Neural cell (in vitro differentiated cells): ENCODE measurements at regions not wholly inside any gene's neighbourhood (a gene's known extent, or its start where the extent isn't known, plus 50 kb on each side); places are given as distances from the start of the nearest gene placed in this dataset.

Source experiments
- H2AFZ ChIP-seq: fragments of 200-600, 300-800 bp; sonication (generic), shearing (Covaris generic); 2 replicates; pipeline ENCODE4 v1.6.0; 2014; ENCODE audit warnings: low read depth, mild to moderate bottlenecking, antibody characterized with exemption, low read length, moderate library complexity
- H3F3A ChIP-seq: fragments of 200-600 bp; shearing (Covaris generic); 2 replicates; pipeline ENCODE4 v1.6.1; 2016; ENCODE audit warnings: mild to moderate bottlenecking, moderate library complexity, mixed read lengths, antibody characterized with exemption, low read length; ENCODE audit not compliant: insufficient read depth, poor library complexity, severe bottlenecking
- H3K27ac ChIP-seq: fragments of 200-600, 300-800 bp; sonication (generic), shearing (Covaris generic); 2 replicates; pipeline ENCODE4 v1.5.1; 2014; ENCODE audit warnings: mild to moderate bottlenecking, low read length, moderate library complexity
- H3K27me3 ChIP-seq: fragments of 300-800, 200-600 bp; sonication (generic), shearing (Covaris generic); 2 replicates; pipeline ENCODE4 v1.6.0; 2014; ENCODE audit warnings: mild to moderate bottlenecking, low read depth, low read length, moderate library complexity; ENCODE audit not compliant: insufficient read depth
- H3K36me3 ChIP-seq: fragments of 300-800, 200-600 bp; sonication (generic), shearing (Covaris generic); 2 replicates; pipeline ENCODE4 v1.5.1; 2014; ENCODE audit warnings: mild to moderate bottlenecking, antibody characterized with exemption, low read length, moderate library complexity; ENCODE audit not compliant: insufficient read depth
- H3K4me2 ChIP-seq: fragments of 300-800, 200-600 bp; sonication (generic), shearing (Covaris generic); 2 replicates; pipeline ENCODE4 v1.6.0; 2014; ENCODE audit warnings: mild to moderate bottlenecking, low read length
- H3K4me3 ChIP-seq: fragments of 300-800, 200-600 bp; sonication (generic), shearing (Covaris generic); 2 replicates; pipeline ENCODE4 v1.5.1; 2014; ENCODE audit warnings: mild to moderate bottlenecking, low read length, moderate library complexity
- H3K79me2 ChIP-seq: fragments of 200-600 bp; shearing (Covaris generic); replicated peaks from 2 replicates; pipeline ENCODE4 v1.6.0; 2014; ENCODE audit warnings: mild to moderate bottlenecking, low read length, moderate library complexity; ENCODE audit not compliant: insufficient read depth
- H3K9ac ChIP-seq: fragments of 300-800, 200-600 bp; sonication (generic), shearing (Covaris generic); 2 replicates; pipeline ENCODE4 v1.6.1; 2016; ENCODE audit warnings: mild to moderate bottlenecking, low read length, mixed read lengths
- H3K9me2 ChIP-seq: fragments of 200-600 bp; shearing (Covaris generic); 2 replicates; pipeline ENCODE4 v1.6.1; 2016; ENCODE audit warnings: mild to moderate bottlenecking, low read length, mixed read lengths; ENCODE audit not compliant: insufficient read depth
- H3K9me3 ChIP-seq: fragments of 200-600, 300-800 bp; sonication (generic), shearing (Covaris generic); 2 replicates; pipeline ENCODE4 v1.6.1; 2016; ENCODE audit warnings: mild to moderate bottlenecking, mixed run types, low read length, moderate library complexity, mixed read lengths
- H4K20me1 ChIP-seq: fragments of 200-600 bp; shearing (Covaris generic); 2 replicates; pipeline ENCODE4 v1.6.1; 2016; ENCODE audit warnings: mild to moderate bottlenecking, mixed run types; ENCODE audit not compliant: insufficient read depth
- CTCF ChIP-seq: fragments of 450-650 bp; IDR thresholded peaks from 2 replicates; pipeline ENCODE4 v1.5.1; 2014; ENCODE audit warnings: antibody characterized with exemption, mild to moderate bottlenecking, moderate library complexity; ENCODE audit not compliant: poor library complexity, severe bottlenecking
- EP300 ChIP-seq: fragments of 450-650 bp; conservative IDR thresholded peaks from 2 replicates; pipeline ENCODE4 v1.6.1; 2014; ENCODE audit warnings: antibody characterized with exemption, mild to moderate bottlenecking, moderate library complexity; ENCODE audit not compliant: poor library complexity, severe bottlenecking
- EZH2 ChIP-seq: fragments of 200-600, 300-800 bp; shearing (Covaris generic), sonication (generic); IDR thresholded peaks from 2 replicates; pipeline ENCODE4 v1.6.1; 2014; ENCODE audit warnings: antibody characterized with exemption, low read length, borderline replicate concordance, mild to moderate bottlenecking; ENCODE audit not compliant: insufficient read depth, poor library complexity, severe bottlenecking
- MXI1 ChIP-seq: fragments of 450-650 bp; conservative IDR thresholded peaks from 2 replicates; pipeline ENCODE4 v1.6.1; 2014; ENCODE audit warnings: antibody characterized with exemption, mild to moderate bottlenecking; ENCODE audit not compliant: poor library complexity, severe bottlenecking
- POLR2AphosphoS5 ChIP-seq: IDR thresholded peaks from 2 replicates; pipeline ENCODE4 v1.6.1; 2012
- RAD21 ChIP-seq: fragments of 450-650 bp; conservative IDR thresholded peaks from 2 replicates; pipeline ENCODE4 v1.6.1; 2014; ENCODE audit warnings: antibody characterized with exemption, mild to moderate bottlenecking, moderate library complexity
- REST ChIP-seq: IDR thresholded peaks from 2 replicates; pipeline ENCODE4 v1.6.1; 2012; ENCODE audit warnings: borderline replicate concordance
- SMC3 ChIP-seq: fragments of 450-650 bp; conservative IDR thresholded peaks from 2 replicates; pipeline ENCODE4 v1.6.1; 2014; ENCODE audit warnings: antibody characterized with exemption, mild to moderate bottlenecking, moderate library complexity; ENCODE audit not compliant: poor library complexity
- TAF1 ChIP-seq: IDR thresholded peaks from 2 replicates; pipeline ENCODE4 v1.6.1; 2012; ENCODE audit warnings: low read depth

- Histone ChIP-seq H3K27ac (no peak overlapping the region), H3K9ac (no peak overlapping the region), H4K20me1 (no peaks in the 10 kb centered on the region), H2AFZ (no peak overlapping the region), H3F3A (no peaks in the 10 kb centered on the region), H3K9me3 (no peaks in the 10 kb centered on the region), H3K4me3 (no peak overlapping the region), H3K79me2 (no peaks in the 10 kb centered on the region), H3K4me2 (no peak overlapping the region), H3K27me3 (no peaks in the 10 kb centered on the region), H3K36me3 (no peaks in the 10 kb centered on the region), H3K9me2 (no peaks in the 10 kb centered on the region)
- TF ChIP-seq RAD21, result no peak
- TF ChIP-seq EZH2, result no peak
- no peak for TF ChIP-seq SMC3
- TF ChIP-seq TAF1, result no peak
- no peak for TF ChIP-seq EP300
- no peak for TF ChIP-seq POLR2AphosphoS5
- TF ChIP-seq CTCF, result no peak
- TF ChIP-seq MXI1, result no peak
- no peak for TF ChIP-seq REST
These were observed 915.9 kb downstream of the KCNA4 start for GRCh38 chr11:29100967-29101366.

- H3K4me2 ChIP-seq, result no peak overlapping the region
- H3K9me2 ChIP-seq, result no peaks in the 10 kb centered on the region
- no peak overlapping the region for H3K4me3 ChIP-seq
- no peak overlapping the region for H2AFZ ChIP-seq
- H3F3A ChIP-seq, result no peaks in the 10 kb centered on the region
- H3K79me2 ChIP-seq, result no peaks in the 10 kb centered on the region
- H3K27ac ChIP-seq, result no peak overlapping the region
- no peaks in the 10 kb centered on the region for H3K27me3 ChIP-seq
- H4K20me1 ChIP-seq, result no peaks in the 10 kb centered on the region
- H3K36me3 ChIP-seq, result no peaks in the 10 kb centered on the region
- no peak for TF ChIP-seq TAF1
- TF ChIP-seq POLR2AphosphoS5, result no peak
- TF ChIP-seq SMC3, result no peak
- no peak for TF ChIP-seq RAD21
- TF ChIP-seq REST, result no peak
- no peak for TF ChIP-seq EP300
- TF ChIP-seq EZH2, result no peak
- TF ChIP-seq MXI1, result no peak
- no peak for TF ChIP-seq CTCF
- H3K9me3 ChIP-seq, result no peaks in the 10 kb centered on the region
- no peak overlapping the region for H3K9ac ChIP-seq
These were observed 921.0 kb downstream of the KCNA4 start for GRCh38 chr11:29095821-29096220.
